PC-9 (cell line): ENCODE measurements at regions not wholly inside any gene's neighbourhood (a gene's known extent, or its start where the extent isn't known, plus 50 kb on each side); places are given as distances from the start of the nearest gene placed in this dataset.

Source experiments
- BruUV-seq: library from RNA; stranded (reverse); fragments of 400-500 nt; replicated peaks from 2 replicates; lab custom pipeline; 2021; lab: Mats Ljungman, UMichigan
- CTCF ChIA-PET: fragments of 300-600 bp; sonication (Branson Sonifier 250); formaldehyde crosslinking; loops from one replicate; lab custom pipeline; 2022; ENCODE audit warnings: antibody characterized with exemption; lab: Charles Lee
- POLR2A ChIA-PET: fragments of 300-600 bp; sonication (Branson Sonifier 250); formaldehyde crosslinking; loops from one replicate; lab custom pipeline; 2022; ENCODE audit warnings: antibody characterized with exemption; ENCODE audit not compliant: unreplicated experiment; lab: Charles Lee
- DNase-seq, 2 experiments: peaks; one replicate each; pipeline versions ENCODE4 v3.0.0 to v3.0.0-alpha.2; 2015 to 2022; ENCODE audit warnings: mixed read lengths in 1 of 2
- H2AFZ ChIP-seq: fragments of 200-600 bp; sonication (generic); 2 replicates; pipeline ENCODE4 v1.8.1; 2017; ENCODE audit warnings: antibody characterized with exemption
- H3F3A ChIP-seq: fragments of 200-600 bp; sonication (generic); 2 replicates; pipeline ENCODE4 v1.8.1; 2017; ENCODE audit warnings: antibody characterized with exemption, mild to moderate bottlenecking, low read depth; ENCODE audit not compliant: insufficient read depth
- H3K27ac ChIP-seq: fragments of 200-600 bp; sonication (generic); 2 replicates; pipeline ENCODE4 v1.6.1; 2016; ENCODE audit warnings: mixed run types
- H3K27me3 ChIP-seq: fragments of 200-600 bp; sonication (generic); 2 replicates; pipeline ENCODE4 v1.6.1; 2016; ENCODE audit warnings: low read depth, mixed run types; ENCODE audit not compliant: insufficient read depth
- H3K36me3 ChIP-seq: fragments of 200-600 bp; sonication (generic); 2 replicates; pipeline ENCODE4 v1.6.1; 2016; ENCODE audit warnings: low read depth, mixed run types
- H3K4me1 ChIP-seq: fragments of 200-600 bp; sonication (generic); replicated peaks from 2 replicates; pipeline ENCODE4 v1.6.1; 2016; ENCODE audit warnings: mixed run types; ENCODE audit not compliant: insufficient read depth
- H3K4me2 ChIP-seq: fragments of 200-600 bp; sonication (generic); 2 replicates; pipeline ENCODE4 v1.6.1; 2017; ENCODE audit warnings: mixed run types
- H3K4me3 ChIP-seq: fragments of 200-600 bp; sonication (generic); 2 replicates; pipeline ENCODE4 v1.6.1; 2016; ENCODE audit warnings: mixed run types
- H3K79me2 ChIP-seq: fragments of 200-600 bp; sonication (generic); 2 replicates; pipeline ENCODE4 v1.6.1; 2017; ENCODE audit warnings: low read depth, mixed run types
- H3K9me2 ChIP-seq: fragments of 200-600 bp; sonication (generic); 2 replicates; pipeline ENCODE4 v1.8.1; 2017; ENCODE audit warnings: mild to moderate bottlenecking; ENCODE audit not compliant: insufficient read depth
- H3K9me3 ChIP-seq: fragments of 200-600 bp; sonication (generic); 2 replicates; pipeline ENCODE4 v1.8.1; 2016; ENCODE audit warnings: low read depth; ENCODE audit not compliant: insufficient read depth
- H4K20me1 ChIP-seq: fragments of 200-600 bp; sonication (generic); 2 replicates; pipeline ENCODE4 v1.8.1; 2017; ENCODE audit not compliant: insufficient read depth
- CTCF ChIP-seq: fragments of 200-600 bp; sonication (generic); conservative IDR thresholded peaks from 2 replicates; pipeline ENCODE4 v1.6.1; 2017; ENCODE audit warnings: mixed run types, antibody characterized with exemption, mild to moderate bottlenecking, moderate library complexity
- EZH2 ChIP-seq: fragments of 200-600 bp; sonication (generic); IDR thresholded peaks from 2 replicates; pipeline ENCODE4 v1.8.0; 2017; ENCODE audit warnings: antibody characterized with exemption, low read depth
- intact Hi-C: fragments of 100-400 bp; cut with micrococcal nuclease; formaldehyde crosslinking; loops from one replicate; pipeline ENCODE4 v1.10.0; 2022; ENCODE audit not compliant: unreplicated experiment

- no peak for DNase-seq
- Histone ChIP-seq H4K20me1 (peaks cover 11% of the 10 kb centered on the region), H3K9me3 (no peaks in the 10 kb centered on the region), H3K4me2 (peak overlapping the region; percentile 92), H3K27me3 (no peaks in the 10 kb centered on the region), H3K27ac (peak overlapping the region; percentile 77), H3K4me1 (peaks cover 12% of the 10 kb centered on the region; the same call in 1 of the 2 replicates), H3K36me3 (no peaks in the 10 kb centered on the region), H2AFZ (no peak overlapping the region), H3K79me2 (peaks cover 71% of the 10 kb centered on the region), H3F3A (peaks cover 7% of the 10 kb centered on the region; the same call in 1 of the 2 replicates), H3K9me2 (no peaks in the 10 kb centered on the region), H3K4me3 (peak overlapping the region; percentile 80)
- CTCF ChIA-PET = no interaction called here
- BruUV-seq = no TSS peak
- TF ChIP-seq EZH2 = no peak
- TF ChIP-seq CTCF = no peak
- intact Hi-C loops = loop anchor here (5.0 to 10.0 kb wide), 3 partner anchors 35 to 233 kb away; no protein-coding TSS in a partner anchor
- POLR2A ChIA-PET = no interaction called here
These were observed 75.3 kb upstream of the IFNE start for GRCh38 chr9:21557428-21557768.

GRCh38 chr9:21558079-21558478 lies 76.0 kb upstream of the IFNE start:
- Histone ChIP-seq H3K9me2 (no peaks in the 10 kb centered on the region), H2AFZ (no peak overlapping the region), H3F3A (peaks cover 7% of the 10 kb centered on the region; the same call in 1 of the 2 replicates), H3K27ac (peak overlapping the region; percentile 77), H3K4me3 (peak overlapping the region; percentile 80), H4K20me1 (peaks cover 11% of the 10 kb centered on the region), H3K27me3 (no peaks in the 10 kb centered on the region), H3K4me1 (peaks cover 9% of the 10 kb centered on the region; the same call in 1 of the 2 replicates), H3K4me2 (peak overlapping the region; percentile 92), H3K79me2 (peaks cover 65% of the 10 kb centered on the region), H3K9me3 (no peaks in the 10 kb centered on the region), H3K36me3 (no peaks in the 10 kb centered on the region)
- ChIA-PET POLR2A (no interaction called here), CTCF (no interaction called here)
- DNase-seq = no peak
- no peak for TF ChIP-seq CTCF
- no peak for TF ChIP-seq EZH2
- intact Hi-C loops = loop anchor here (2.0 to 10.0 kb wide), 4 partner anchors 34 to 233 kb away; no protein-coding TSS in a partner anchor
- BruUV-seq = no TSS peak

- TSS peak; percentile 60 for BruUV-seq
- Histone ChIP-seq H4K20me1 (peaks cover 11% of the 10 kb centered on the region), H3K27ac (peak overlapping the region; percentile 77), H2AFZ (peak overlapping the region; percentile 79), H3K9me2 (no peaks in the 10 kb centered on the region), H3K4me2 (peak overlapping the region; percentile 92), H3K9me3 (no peaks in the 10 kb centered on the region), H3K79me2 (peaks cover 57% of the 10 kb centered on the region), H3K27me3 (no peaks in the 10 kb centered on the region), H3F3A (peaks cover 7% of the 10 kb centered on the region; the same call in 1 of the 2 replicates), H3K36me3 (no peaks in the 10 kb centered on the region), H3K4me1 (peaks cover 9% of the 10 kb centered on the region; the same call in 1 of the 2 replicates), H3K4me3 (peak overlapping the region; percentile 80)
- DNase-seq = no peak
- intact Hi-C loops = loop anchor here (2.0 to 10.0 kb wide), 4 partner anchors 33 to 234 kb away; no protein-coding TSS in a partner anchor
- POLR2A ChIA-PET = no interaction called here
- CTCF ChIA-PET = no interaction called here
- TF ChIP-seq CTCF (no peak), EZH2 (no peak)
These were observed 76.7 kb upstream of the IFNE start for GRCh38 chr9:21558615-21559401.
